Left lung (tissue), 4 donors: ENCODE measurements at regions not wholly inside any gene's neighbourhood (a gene's known extent, or its start where the extent isn't known, plus 50 kb on each side); places are given as distances from the start of the nearest gene placed in this dataset.

Experiments used
- ATAC-seq: fragments of 200-7000 bp; cut with Tn5 transposase; one replicate; pipeline ENCODE4 v1.9.1; 2020; ENCODE audit warnings: moderate library complexity
- DNase-seq, 4 donors: peaks; one replicate each; pipeline ENCODE4 v3.0.0-alpha.2; 2013 to 2020
- H3K27ac ChIP-seq, 2 donors: fragments of 200-600 bp; sonication (generic) in 1 of 2; one replicate each; pipeline versions ENCODE4 v1.5.0 to v1.8.0; 2020 to 2021
- H3K27me3 ChIP-seq, 2 donors: fragments of 200-600 bp; sonication (generic) in 1 of 2; one replicate each; pipeline versions ENCODE4 v1.5.0 to v1.8.0; 2020 to 2021
- H3K36me3 ChIP-seq, 2 donors: fragments of 200-600 bp; sonication (generic) in 1 of 2; one replicate each; pipeline versions ENCODE4 v1.5.0 to v1.8.0; 2020 to 2021
- H3K4me1 ChIP-seq, 2 donors: fragments of 200-600 bp; one replicate each; pipeline ENCODE4 v1.8.0; 2021
- H3K4me3 ChIP-seq, 2 donors: fragments of 200-600 bp; sonication (generic) in 1 of 2; one replicate each; pipeline versions ENCODE4 v1.5.0 to v1.8.0; 2020 to 2021; ENCODE audit warnings: mild to moderate bottlenecking in 1 of 2
- H3K9me3 ChIP-seq, 2 donors: fragments of 200-600 bp; sonication (generic) in 1 of 2; one replicate each; pipeline versions ENCODE4 v1.5.0 to v1.8.0; 2020 to 2021
- intact Hi-C, 2 donors: fragments of 100-400 bp; cut with DNase I; formaldehyde crosslinking; loops; one replicate each; pipeline versions ENCODE4 v1.11.2 to v1.14.2; 2022
- TF ChIP-seq, protein P1 (sequence below), 2 donors: fragments of 200-600 bp; sonication (generic) in 1 of 2; IDR thresholded peaks; one replicate each; pipeline versions ENCODE4 v1.5.0 to v1.8.0; 2021; ENCODE audit warnings: antibody characterized with exemption in 2 of 2
- donor health status: DM: no; HTN: yes; CAD: no.
- donor health status: DM: no; HTN: no; CAD: no.

DNA sequence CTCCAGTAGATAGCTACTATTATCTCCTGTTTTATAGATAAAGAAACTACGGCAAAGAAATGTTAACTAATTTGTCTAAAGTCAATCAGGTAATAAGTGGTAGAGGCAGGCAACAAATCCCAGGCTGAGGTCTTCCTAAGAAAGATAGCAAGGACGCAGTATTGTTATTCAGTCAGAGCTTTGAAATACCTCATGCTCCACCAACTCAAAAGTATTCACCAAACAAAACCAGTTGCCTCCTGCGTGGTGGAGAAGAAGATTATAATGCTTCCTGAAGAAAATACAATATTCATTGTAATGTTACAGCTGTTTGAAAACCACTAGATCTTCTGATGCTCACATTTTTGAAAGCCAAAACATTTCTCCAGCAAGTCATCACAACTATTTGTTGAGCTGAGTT is 138.2 kb upstream of the CNTN4 start:
- ATAC-seq, result no peak
- DNase-seq, result no peak
- no peak overlapping the region for H3K27ac ChIP-seq
- H3K36me3 ChIP-seq, result no peaks in the 10 kb centered on the region
- TF ChIP-seq, protein P1, sequence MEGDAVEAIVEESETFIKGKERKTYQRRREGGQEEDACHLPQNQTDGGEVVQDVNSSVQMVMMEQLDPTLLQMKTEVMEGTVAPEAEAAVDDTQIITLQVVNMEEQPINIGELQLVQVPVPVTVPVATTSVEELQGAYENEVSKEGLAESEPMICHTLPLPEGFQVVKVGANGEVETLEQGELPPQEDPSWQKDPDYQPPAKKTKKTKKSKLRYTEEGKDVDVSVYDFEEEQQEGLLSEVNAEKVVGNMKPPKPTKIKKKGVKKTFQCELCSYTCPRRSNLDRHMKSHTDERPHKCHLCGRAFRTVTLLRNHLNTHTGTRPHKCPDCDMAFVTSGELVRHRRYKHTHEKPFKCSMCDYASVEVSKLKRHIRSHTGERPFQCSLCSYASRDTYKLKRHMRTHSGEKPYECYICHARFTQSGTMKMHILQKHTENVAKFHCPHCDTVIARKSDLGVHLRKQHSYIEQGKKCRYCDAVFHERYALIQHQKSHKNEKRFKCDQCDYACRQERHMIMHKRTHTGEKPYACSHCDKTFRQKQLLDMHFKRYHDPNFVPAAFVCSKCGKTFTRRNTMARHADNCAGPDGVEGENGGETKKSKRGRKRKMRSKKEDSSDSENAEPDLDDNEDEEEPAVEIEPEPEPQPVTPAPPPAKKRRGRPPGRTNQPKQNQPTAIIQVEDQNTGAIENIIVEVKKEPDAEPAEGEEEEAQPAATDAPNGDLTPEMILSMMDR (IDR thresholded peaks at IDR 0.05), result no peak
- H3K27me3 ChIP-seq, result no peaks in the 10 kb centered on the region
- no peaks in the 10 kb centered on the region for H3K4me1 ChIP-seq
- intact Hi-C loops, result no loop called here
- no peak overlapping the region for H3K4me3 ChIP-seq
- peaks cover 0 to 7% of the 10 kb centered on the region in 2 donors for H3K9me3 ChIP-seq

GRCh38 chr3:1962396-1963088 is 136.1 kb upstream of the CNTN4 start:
- H3K36me3 ChIP-seq, result no peaks in the 10 kb centered on the region
- DNase-seq, result no peak
- no peak overlapping the region for H3K27ac ChIP-seq
- no peak for ATAC-seq
- no peaks in the 10 kb centered on the region for H3K4me1 ChIP-seq
- intact Hi-C loops, result no loop called here
- H3K4me3 ChIP-seq, result no peak overlapping the region
- no peaks in the 10 kb centered on the region for H3K27me3 ChIP-seq
- TF ChIP-seq, protein P1 (IDR thresholded peaks at IDR 0.05), result no peak
- H3K9me3 ChIP-seq, result peaks cover 0 to 7% of the 10 kb centered on the region in 2 donors

GRCh38 chr3:1963896-1964295 is 134.8 kb upstream of the CNTN4 start:
- H3K27ac ChIP-seq, result no peak overlapping the region
- no peaks in the 10 kb centered on the region for H3K9me3 ChIP-seq
- no peak for ATAC-seq
- DNase-seq, result no peak
- no peaks in the 10 kb centered on the region for H3K4me1 ChIP-seq
- TF ChIP-seq, protein P1 (IDR thresholded peaks at IDR 0.05), result no peak
- H3K27me3 ChIP-seq, result no peaks in the 10 kb centered on the region
- no peaks in the 10 kb centered on the region for H3K36me3 ChIP-seq
- intact Hi-C loops, result no loop called here
- H3K4me3 ChIP-seq, result no peak overlapping the region

- intact Hi-C loops, result no loop called here
- Histone ChIP-seq H3K27me3 (no peaks in the 10 kb centered on the region), H3K27ac (no peak overlapping the region), H3K4me3 (no peak overlapping the region), H3K9me3 (peaks cover 0 to 2% of the 10 kb centered on the region in 2 donors), H3K36me3 (no peaks in the 10 kb centered on the region), H3K4me1 (no peaks in the 10 kb centered on the region)
- TF ChIP-seq, protein P1 (IDR thresholded peaks at IDR 0.05), result no peak
- DNase-seq (no peak), ATAC-seq (no peak)
Measured at GRCh38 chr3:1967525-1967924, 131.1 kb upstream of the CNTN4 start.

GRCh38 chr3:1969281-1969680 is 129.4 kb upstream of the CNTN4 start:
- intact Hi-C loops, result no loop called here
- Histone ChIP-seq H3K27me3 (no peaks in the 10 kb centered on the region), H3K36me3 (no peaks in the 10 kb centered on the region), H3K9me3 (peaks cover 0 to 3% of the 10 kb centered on the region in 2 donors), H3K27ac (no peak overlapping the region), H3K4me1 (no peaks in the 10 kb centered on the region), H3K4me3 (no peak overlapping the region)
- no peak for ATAC-seq
- TF ChIP-seq, protein P1 (IDR thresholded peaks at IDR 0.05), result no peak
- no peak for DNase-seq
